ENCODE measurements at regions not wholly inside any gene's neighbourhood (a gene's known extent, or its start where the extent isn't known, plus 50 kb on each side); places are given as distances from the start of the nearest gene placed in this dataset.

GRCh38 chr6:90960324-90960723, 373.5 kb upstream of the MAP3K7 start:
- no peak for DNase-seq (ENCODE audit: low read depth)
- no peak overlapping the region for H3K4me3 ChIP-seq (ENCODE audit: low read length)
- TF ChIP-seq, protein P1, sequence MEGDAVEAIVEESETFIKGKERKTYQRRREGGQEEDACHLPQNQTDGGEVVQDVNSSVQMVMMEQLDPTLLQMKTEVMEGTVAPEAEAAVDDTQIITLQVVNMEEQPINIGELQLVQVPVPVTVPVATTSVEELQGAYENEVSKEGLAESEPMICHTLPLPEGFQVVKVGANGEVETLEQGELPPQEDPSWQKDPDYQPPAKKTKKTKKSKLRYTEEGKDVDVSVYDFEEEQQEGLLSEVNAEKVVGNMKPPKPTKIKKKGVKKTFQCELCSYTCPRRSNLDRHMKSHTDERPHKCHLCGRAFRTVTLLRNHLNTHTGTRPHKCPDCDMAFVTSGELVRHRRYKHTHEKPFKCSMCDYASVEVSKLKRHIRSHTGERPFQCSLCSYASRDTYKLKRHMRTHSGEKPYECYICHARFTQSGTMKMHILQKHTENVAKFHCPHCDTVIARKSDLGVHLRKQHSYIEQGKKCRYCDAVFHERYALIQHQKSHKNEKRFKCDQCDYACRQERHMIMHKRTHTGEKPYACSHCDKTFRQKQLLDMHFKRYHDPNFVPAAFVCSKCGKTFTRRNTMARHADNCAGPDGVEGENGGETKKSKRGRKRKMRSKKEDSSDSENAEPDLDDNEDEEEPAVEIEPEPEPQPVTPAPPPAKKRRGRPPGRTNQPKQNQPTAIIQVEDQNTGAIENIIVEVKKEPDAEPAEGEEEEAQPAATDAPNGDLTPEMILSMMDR (conservative IDR thresholded peaks at IDR 0.05; ENCODE audit: low read length): no peak

DNA sequence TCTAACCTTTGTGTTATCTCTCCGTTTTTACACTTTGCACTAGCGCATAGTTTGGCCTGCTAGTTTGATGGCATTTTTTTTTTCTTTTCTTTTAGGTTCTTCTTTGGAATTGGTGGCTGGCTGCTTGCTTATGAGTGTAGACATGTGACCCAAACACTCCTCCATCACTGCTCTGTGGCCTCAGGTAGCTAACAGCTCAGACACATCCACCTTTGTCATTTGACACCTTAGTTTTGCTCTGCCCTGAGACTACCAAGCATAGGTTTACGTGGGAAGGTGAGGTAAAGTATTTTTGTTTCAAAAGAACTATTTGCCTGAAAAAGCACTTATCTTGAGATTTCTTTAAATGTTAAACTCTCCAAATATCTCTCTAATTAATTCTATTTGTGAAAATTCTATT, 368.4 kb upstream of the MAP3K7 start:
- no peak overlapping the region for H3K4me3 ChIP-seq (ENCODE audit: low read length)
- TF ChIP-seq, protein P1 (conservative IDR thresholded peaks at IDR 0.05; ENCODE audit: low read length): no peak
- DNase-seq (ENCODE audit: low read depth): no peak

- no peak overlapping the region for H3K4me3 ChIP-seq (ENCODE audit: low read length)
- no peak for DNase-seq (ENCODE audit: low read depth)
- TF ChIP-seq, protein P1 (conservative IDR thresholded peaks at IDR 0.05; ENCODE audit: low read length): no peak
These were observed 366.7 kb upstream of the MAP3K7 start for GRCh38 chr6:90953405-90954161.

- H3K4me3 ChIP-seq (ENCODE audit: low read length): no peak overlapping the region
- TF ChIP-seq, protein P1 (conservative IDR thresholded peaks at IDR 0.05; ENCODE audit: low read length): no peak
These were observed 365.3 kb upstream of the MAP3K7 start for GRCh38 chr6:90952176-90952575.

GRCh38 chr6:90948540-90948939, 361.7 kb upstream of the MAP3K7 start:
- H3K4me3 ChIP-seq (ENCODE audit: low read length): no peak overlapping the region
- TF ChIP-seq, protein P1 (conservative IDR thresholded peaks at IDR 0.05; ENCODE audit: low read length): no peak
- no peak for DNase-seq (ENCODE audit: low read depth)

More at GRCh38 chr6:90952176-90952575, 365.3 kb upstream of the MAP3K7 start:
- DNase-seq (ENCODE audit: low read depth): no peak

DNA sequence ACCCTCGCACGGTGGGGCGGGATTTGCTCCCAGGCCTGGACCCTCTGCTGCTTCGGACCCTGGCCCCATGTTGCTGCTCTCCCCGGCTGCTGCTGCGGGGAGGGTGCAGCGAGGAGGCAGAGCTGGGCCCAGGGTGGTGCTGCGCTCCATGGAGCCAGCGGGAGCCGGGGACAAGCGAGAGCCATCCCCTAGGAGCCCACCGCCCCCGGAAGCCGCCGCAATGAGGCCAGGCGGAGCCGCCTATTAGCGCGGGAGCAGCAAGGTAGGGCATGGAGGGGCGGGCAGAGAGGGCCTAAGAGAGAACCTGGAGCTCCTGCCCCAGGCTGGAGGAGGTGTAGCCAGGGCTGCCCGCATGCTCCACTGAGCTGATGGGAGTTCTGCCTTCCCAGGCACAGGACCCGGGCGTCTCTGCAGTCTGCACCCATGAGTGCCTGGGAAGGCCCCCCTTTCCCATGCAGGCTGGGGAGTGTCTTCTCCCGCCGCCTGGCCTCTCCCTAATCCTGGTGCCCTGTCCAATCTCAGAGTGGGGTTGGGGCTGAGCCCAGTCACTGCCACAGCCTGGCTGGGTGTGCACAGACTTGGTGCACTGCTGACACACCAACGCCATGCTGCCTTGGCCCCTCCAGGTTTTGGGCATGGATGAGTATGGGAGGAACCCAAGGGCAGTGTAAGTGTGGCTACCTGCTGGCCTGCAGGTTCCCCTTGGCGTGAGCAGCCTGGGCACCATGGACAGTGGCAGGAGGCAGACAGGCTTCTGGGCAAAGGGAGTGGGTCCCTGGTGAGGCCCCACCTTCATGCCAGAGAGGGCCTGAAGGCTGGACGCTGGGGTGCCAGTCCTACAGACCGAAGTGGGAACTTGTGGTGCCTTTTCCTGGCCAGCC, 360.6 kb upstream of the MAP3K7 start:
- TF ChIP-seq, protein P1 (conservative IDR thresholded peaks at IDR 0.05; ENCODE audit: low read length): no peak
- no peak for DNase-seq (ENCODE audit: low read depth)
- H3K4me3 ChIP-seq (ENCODE audit: low read length): no peak overlapping the region
